Colonic mucosa (tissue), 4 donors: ENCODE measurements at regions not wholly inside any gene's neighbourhood (a gene's known extent, or its start where the extent isn't known, plus 50 kb on each side); places are given as distances from the start of the nearest gene placed in this dataset.

Experiments used
- DNase-seq: peaks from one replicate; pipeline ENCODE4 v3.0.0-alpha.2; 2020
- H3K27ac ChIP-seq: fragments of 200-600 bp; one replicate; pipeline ENCODE4 v1.8.0; 2021
- H3K27me3 ChIP-seq: fragments of 200-600 bp; one replicate; pipeline ENCODE4 v1.8.0; 2021
- H3K36me3 ChIP-seq: fragments of 200-600 bp; one replicate; pipeline ENCODE4 v1.8.0; 2021
- H3K4me1 ChIP-seq: fragments of 200-600 bp; one replicate; pipeline ENCODE4 v1.8.0; 2021; ENCODE audit warnings: mild to moderate bottlenecking
- H3K4me3 ChIP-seq: fragments of 200-600 bp; one replicate; pipeline ENCODE4 v1.8.0; 2021
- H3K9ac ChIP-seq, 2 donors: one replicate each; pipeline ENCODE4 v1.7.0; 2013; ENCODE audit warnings: control low read depth in 2 of 2, low read depth in 2 of 2, low read length in 2 of 2
- H3K9me3 ChIP-seq: fragments of 200-600 bp; one replicate; pipeline ENCODE4 v1.8.0; 2021
- CTCF ChIP-seq: fragments of 200-600 bp; IDR thresholded peaks from one replicate; pipeline ENCODE4 v1.8.0; 2022; ENCODE audit warnings: antibody characterized with exemption, mild to moderate bottlenecking
- intact Hi-C: fragments of 100-400 bp; cut with DNase I; formaldehyde crosslinking; loops from one replicate; pipeline ENCODE4 v1.14.1; 2022
- donor health status: healthy.
- donor health status: DM: no; HTN: no; CAD: no.
- donor health status: DM: no; HTN: no; CAD: no.

- Histone ChIP-seq H3K27me3 (no peaks in the 10 kb centered on the region), H3K36me3 (no peaks in the 10 kb centered on the region), H3K27ac (no peak overlapping the region), H3K4me3 (no peak overlapping the region), H3K9ac (no peak overlapping the region), H3K4me1 (no peaks in the 10 kb centered on the region), H3K9me3 (no peaks in the 10 kb centered on the region)
- no peak for TF ChIP-seq CTCF
- intact Hi-C loops = no loop called here
- no peak for DNase-seq
These were observed 805.6 kb downstream of the KCNA4 start for GRCh38 chr11:29211202-29211601.

- TF ChIP-seq CTCF = no peak
- no peaks in the 10 kb centered on the region for H3K36me3 ChIP-seq
- intact Hi-C loops = no loop called here
These were observed 806.4 kb downstream of the KCNA4 start for GRCh38 chr11:29210426-29210825.

GRCh38 chr11:29208117-29208516 lies 808.7 kb downstream of the KCNA4 start:
- H3K36me3 ChIP-seq = no peaks in the 10 kb centered on the region
- no peak overlapping the region for H3K4me3 ChIP-seq
- intact Hi-C loops = no loop called here
- DNase-seq = no peak
- no peak overlapping the region for H3K27ac ChIP-seq
- H3K27me3 ChIP-seq = no peaks in the 10 kb centered on the region
- no peak for TF ChIP-seq CTCF
- no peaks in the 10 kb centered on the region for H3K9me3 ChIP-seq
- no peak overlapping the region for H3K9ac ChIP-seq
- H3K4me1 ChIP-seq = no peaks in the 10 kb centered on the region

More at GRCh38 chr11:29210426-29210825, 806.4 kb downstream of the KCNA4 start:
- Histone ChIP-seq H3K9ac (no peak overlapping the region), H3K27ac (no peak overlapping the region), H3K9me3 (no peaks in the 10 kb centered on the region), H3K4me3 (no peak overlapping the region), H3K27me3 (no peaks in the 10 kb centered on the region), H3K4me1 (no peaks in the 10 kb centered on the region)
- no peak for DNase-seq

GRCh38 chr11:29200791-29201562 lies 815.9 kb downstream of the KCNA4 start:
- H3K9me3 ChIP-seq = no peaks in the 10 kb centered on the region
- H3K9ac ChIP-seq = no peak overlapping the region
- no peaks in the 10 kb centered on the region for H3K27me3 ChIP-seq
- H3K27ac ChIP-seq = peak overlapping the region; percentile 67
- no peaks in the 10 kb centered on the region for H3K36me3 ChIP-seq
- peak; percentile 57 for DNase-seq
- TF ChIP-seq CTCF = no peak
- H3K4me3 ChIP-seq = no peak overlapping the region
- H3K4me1 ChIP-seq = no peaks in the 10 kb centered on the region
- intact Hi-C loops = no loop called here

- no peak overlapping the region for H3K27ac ChIP-seq
- H3K4me1 ChIP-seq = no peaks in the 10 kb centered on the region
- no peak for DNase-seq
- intact Hi-C loops = no loop called here
- no peaks in the 10 kb centered on the region for H3K36me3 ChIP-seq
- TF ChIP-seq CTCF = no peak
- no peaks in the 10 kb centered on the region for H3K27me3 ChIP-seq
- H3K9ac ChIP-seq = no peak overlapping the region
- no peak overlapping the region for H3K4me3 ChIP-seq
- no peaks in the 10 kb centered on the region for H3K9me3 ChIP-seq
These were observed 826.5 kb downstream of the KCNA4 start for GRCh38 chr11:29190313-29190712.
